ENCODE measurements at regions not wholly inside any gene's neighbourhood (a gene's known extent, or its start where the extent isn't known, plus 50 kb on each side); places are given as distances from the start of the nearest gene placed in this dataset.

DNA sequence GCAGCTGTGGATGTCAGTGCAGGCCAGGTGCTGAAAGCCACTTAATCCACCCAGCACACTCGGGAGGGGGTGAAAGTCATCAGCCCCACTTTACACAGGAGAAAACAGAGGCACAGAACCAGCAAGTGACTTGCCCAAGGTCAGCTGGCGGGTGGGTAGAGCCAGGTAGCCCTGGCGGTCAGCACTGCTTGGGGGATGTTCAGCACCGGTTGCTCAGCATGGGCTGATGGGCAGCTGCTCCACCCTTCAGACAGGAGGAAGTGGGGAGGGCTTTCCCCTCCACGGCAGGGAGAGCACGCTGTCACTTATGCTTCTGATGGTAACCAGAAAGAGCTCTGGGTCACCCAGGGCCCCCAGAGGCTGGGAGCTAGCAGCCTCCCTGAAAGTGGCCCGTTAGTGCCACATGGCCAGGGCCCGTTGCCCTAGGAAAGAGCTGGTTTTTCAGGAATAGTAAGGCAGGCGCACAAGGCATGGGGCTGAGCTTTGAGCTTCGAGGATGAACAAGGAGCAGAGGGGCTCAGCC, 417.9 kb downstream of the CTTN start:
- Histone ChIP-seq H3K27ac (no peak overlapping the region), H3K36me3 (replicated peaks) (no peaks in the 10 kb centered on the region), H3K27me3 (replicated peaks) (no peaks in the 10 kb centered on the region), H3K4me3 (ENCODE audit: low read depth, low read length) (no peak overlapping the region)
- TF ChIP-seq, protein P1, sequence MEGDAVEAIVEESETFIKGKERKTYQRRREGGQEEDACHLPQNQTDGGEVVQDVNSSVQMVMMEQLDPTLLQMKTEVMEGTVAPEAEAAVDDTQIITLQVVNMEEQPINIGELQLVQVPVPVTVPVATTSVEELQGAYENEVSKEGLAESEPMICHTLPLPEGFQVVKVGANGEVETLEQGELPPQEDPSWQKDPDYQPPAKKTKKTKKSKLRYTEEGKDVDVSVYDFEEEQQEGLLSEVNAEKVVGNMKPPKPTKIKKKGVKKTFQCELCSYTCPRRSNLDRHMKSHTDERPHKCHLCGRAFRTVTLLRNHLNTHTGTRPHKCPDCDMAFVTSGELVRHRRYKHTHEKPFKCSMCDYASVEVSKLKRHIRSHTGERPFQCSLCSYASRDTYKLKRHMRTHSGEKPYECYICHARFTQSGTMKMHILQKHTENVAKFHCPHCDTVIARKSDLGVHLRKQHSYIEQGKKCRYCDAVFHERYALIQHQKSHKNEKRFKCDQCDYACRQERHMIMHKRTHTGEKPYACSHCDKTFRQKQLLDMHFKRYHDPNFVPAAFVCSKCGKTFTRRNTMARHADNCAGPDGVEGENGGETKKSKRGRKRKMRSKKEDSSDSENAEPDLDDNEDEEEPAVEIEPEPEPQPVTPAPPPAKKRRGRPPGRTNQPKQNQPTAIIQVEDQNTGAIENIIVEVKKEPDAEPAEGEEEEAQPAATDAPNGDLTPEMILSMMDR (IDR thresholded peaks at IDR 0.05; ENCODE audit: low read depth, low read length, missing control alignments): no peak
- no peak for DNase-seq
- in situ Hi-C loops (cut with HindIII; ENCODE audit: low pct_ligation_motif_present, low sequenced_read_pairs): no loop called here

DNA sequence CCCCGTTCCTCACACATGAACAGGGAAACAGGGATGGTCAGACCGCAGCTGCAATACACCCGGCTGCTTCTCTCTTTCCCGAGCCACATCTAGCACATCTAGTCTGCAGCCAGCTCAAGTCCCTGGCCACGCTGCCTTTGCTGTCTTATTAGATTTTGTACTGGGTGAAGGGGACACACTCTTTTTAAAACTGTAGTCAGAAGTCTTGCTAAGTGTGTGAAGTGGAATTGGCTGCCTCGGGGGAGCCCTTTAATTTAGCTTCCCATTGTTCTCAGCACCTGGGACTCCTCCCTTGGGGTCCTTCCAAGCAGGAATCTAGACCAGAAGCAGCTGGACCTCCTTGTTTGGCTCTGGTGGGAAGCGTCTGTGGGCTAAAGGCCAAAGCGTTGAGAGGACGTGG, 420.0 kb downstream of the CTTN start:
- no peaks in the 10 kb centered on the region for H3K36me3 ChIP-seq (replicated peaks)
- in situ Hi-C loops (cut with HindIII; ENCODE audit: low pct_ligation_motif_present, low sequenced_read_pairs): no loop called here
- TF ChIP-seq, protein P1 (IDR thresholded peaks at IDR 0.05; ENCODE audit: low read depth, low read length, missing control alignments): no peak
- no peak overlapping the region for H3K4me3 ChIP-seq (ENCODE audit: low read depth, low read length)
- no peak for DNase-seq
- no peak overlapping the region for H3K27ac ChIP-seq
- no peaks in the 10 kb centered on the region for H3K27me3 ChIP-seq (replicated peaks)

DNA sequence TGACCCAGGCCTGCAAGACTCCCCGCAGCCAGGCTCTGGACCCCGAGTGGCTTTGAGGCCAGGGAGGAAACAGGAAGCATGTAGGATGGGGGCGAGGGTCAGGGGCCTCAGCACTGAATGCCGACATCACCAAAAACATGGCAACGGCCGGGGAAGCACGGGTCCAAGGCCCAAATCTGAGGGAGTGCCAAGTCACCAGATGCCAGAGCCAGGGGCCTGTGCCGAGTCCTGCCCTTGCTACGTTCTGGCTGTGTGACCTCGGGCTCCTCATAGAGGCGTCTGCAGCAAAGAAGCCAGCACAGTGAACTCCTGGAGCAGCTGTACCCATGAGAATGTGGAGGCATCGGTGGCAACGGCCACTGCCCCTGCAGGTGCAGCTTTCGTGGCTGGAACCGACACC, 420.7 kb downstream of the CTTN start:
- TF ChIP-seq, protein P1 (IDR thresholded peaks at IDR 0.05; ENCODE audit: low read depth, low read length, missing control alignments): no peak
- no peak for DNase-seq
- Histone ChIP-seq H3K36me3 (replicated peaks) (no peaks in the 10 kb centered on the region), H3K27ac (no peak overlapping the region), H3K27me3 (replicated peaks) (no peaks in the 10 kb centered on the region), H3K4me3 (ENCODE audit: low read depth, low read length) (no peak overlapping the region)
- in situ Hi-C loops (cut with HindIII; ENCODE audit: low pct_ligation_motif_present, low sequenced_read_pairs): no loop called here

DNA sequence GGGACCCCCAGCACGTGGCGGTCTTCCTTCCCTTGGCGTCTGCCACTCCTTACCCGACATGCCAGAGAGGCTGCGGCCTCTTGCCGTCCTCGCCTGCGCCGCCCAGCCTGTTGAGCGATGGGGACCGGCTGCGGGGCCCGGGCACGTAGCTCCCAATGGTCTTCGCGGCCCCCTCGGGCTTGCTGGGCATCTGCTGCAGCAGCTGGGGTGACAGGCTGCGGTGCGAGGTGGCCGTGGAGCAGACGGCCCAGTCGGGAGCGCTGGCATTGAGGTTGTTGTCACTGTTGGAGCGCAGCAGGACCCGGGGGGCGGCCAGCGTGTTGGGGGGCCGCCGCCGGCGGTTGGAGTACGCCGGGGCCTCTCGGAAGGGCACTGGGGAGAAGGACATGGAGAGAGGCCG, 422.0 kb downstream of the CTTN start:
- Histone ChIP-seq H3K27ac (no peak overlapping the region), H3K4me3 (ENCODE audit: low read depth, low read length) (no peak overlapping the region), H3K36me3 (replicated peaks) (no peaks in the 10 kb centered on the region), H3K27me3 (replicated peaks) (peaks cover 2% of the 10 kb centered on the region)
- in situ Hi-C loops (cut with HindIII; ENCODE audit: low pct_ligation_motif_present, low sequenced_read_pairs): no loop called here
- no peak for DNase-seq
- TF ChIP-seq, protein P1 (IDR thresholded peaks at IDR 0.05; ENCODE audit: low read depth, low read length, missing control alignments): no peak

DNA sequence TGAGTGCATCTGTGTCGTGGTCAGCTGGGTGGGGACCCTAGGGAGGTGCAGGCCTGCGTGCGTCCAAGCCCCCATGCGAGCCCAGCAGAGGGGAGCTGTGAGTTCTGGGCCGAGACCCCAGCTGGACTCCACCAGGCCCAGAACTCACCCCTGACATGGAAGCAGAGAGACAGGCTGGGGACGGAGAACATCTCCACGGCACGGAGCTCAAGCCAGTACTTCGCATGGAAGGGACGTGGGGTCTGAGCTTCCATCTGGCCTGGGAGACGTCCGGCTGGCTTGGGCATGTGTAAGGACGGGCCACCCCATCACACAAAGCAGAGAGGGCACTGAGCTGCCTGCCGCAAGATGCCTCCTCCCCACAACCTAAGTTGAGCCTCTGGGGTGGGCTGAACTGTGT, 422.4 kb downstream of the CTTN start:
- in situ Hi-C loops (cut with HindIII; ENCODE audit: low pct_ligation_motif_present, low sequenced_read_pairs): no loop called here
- no peak overlapping the region for H3K27ac ChIP-seq

DNA sequence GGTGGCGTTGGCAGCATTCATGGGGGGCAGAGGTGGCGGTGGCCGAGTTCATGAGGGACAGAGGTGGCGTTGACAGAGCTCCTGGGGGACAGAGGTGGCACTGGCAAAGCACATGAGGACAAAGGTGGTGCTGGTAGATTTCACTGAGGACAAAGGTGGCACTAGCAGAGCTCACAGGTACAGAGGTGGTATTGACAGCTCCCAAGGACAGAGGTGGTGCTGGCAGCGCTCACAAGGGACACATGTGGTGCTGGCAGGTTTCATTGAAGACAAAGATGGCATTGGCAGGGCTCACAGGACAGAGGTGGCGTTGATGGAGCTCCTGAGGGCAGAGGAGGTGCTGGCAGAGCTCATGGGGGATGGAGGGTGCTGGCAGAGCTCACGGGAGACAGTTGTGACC, 425.4 kb downstream of the CTTN start:
- Histone ChIP-seq H3K27me3 (replicated peaks) (peaks cover 18% of the 10 kb centered on the region), H3K27ac (no peak overlapping the region), H3K36me3 (replicated peaks) (no peaks in the 10 kb centered on the region), H3K4me3 (ENCODE audit: low read depth, low read length) (no peak overlapping the region)
- no peak for DNase-seq
- in situ Hi-C loops (cut with HindIII; ENCODE audit: low pct_ligation_motif_present, low sequenced_read_pairs): no loop called here
- TF ChIP-seq, protein P1 (IDR thresholded peaks at IDR 0.05; ENCODE audit: low read depth, low read length, missing control alignments): no peak

More for the DNA sequence above, 422.4 kb downstream of the CTTN start:
- TF ChIP-seq, protein P1 (IDR thresholded peaks at IDR 0.05; ENCODE audit: low read depth, low read length, missing control alignments): no peak
- H3K4me3 ChIP-seq (ENCODE audit: low read depth, low read length): no peak overlapping the region
- H3K36me3 ChIP-seq (replicated peaks): no peaks in the 10 kb centered on the region
- H3K27me3 ChIP-seq (replicated peaks): peaks cover 2% of the 10 kb centered on the region
- no peak for DNase-seq
